ENCODE measurements at regions not wholly inside any gene's neighbourhood (a gene's known extent, or its start where the extent isn't known, plus 50 kb on each side); places are given as distances from the start of the nearest gene placed in this dataset.

DNA sequence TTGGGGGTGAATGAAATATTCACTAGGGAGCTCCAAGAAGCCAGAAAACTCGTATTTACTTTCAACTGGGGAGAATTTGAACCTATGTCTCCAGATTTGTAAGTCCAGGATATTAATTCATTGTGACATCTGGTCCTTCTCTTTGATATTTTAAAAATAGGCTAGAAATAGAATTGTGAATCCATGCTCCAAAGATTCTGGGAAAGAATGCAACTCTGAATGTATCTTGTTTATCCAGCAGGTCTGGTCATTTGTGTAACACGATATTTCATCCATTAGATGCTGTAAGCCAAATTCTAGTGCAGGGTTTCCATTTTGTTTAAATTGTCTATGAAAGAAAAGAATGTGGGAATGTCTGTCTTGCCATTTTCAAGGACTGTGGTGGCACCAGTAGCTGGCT, 334.7 kb downstream of the BMP4 start:
- no peak for TF ChIP-seq JUND (IDR thresholded peaks at IDR 0.05; ENCODE audit: low read length)
- TF ChIP-seq EP300 (IDR thresholded peaks at IDR 0.05; ENCODE audit: borderline replicate concordance in 1 of 2, low read depth in 2 of 2, low read length in 2 of 2) = no peak
- TF ChIP-seq, protein P1, sequence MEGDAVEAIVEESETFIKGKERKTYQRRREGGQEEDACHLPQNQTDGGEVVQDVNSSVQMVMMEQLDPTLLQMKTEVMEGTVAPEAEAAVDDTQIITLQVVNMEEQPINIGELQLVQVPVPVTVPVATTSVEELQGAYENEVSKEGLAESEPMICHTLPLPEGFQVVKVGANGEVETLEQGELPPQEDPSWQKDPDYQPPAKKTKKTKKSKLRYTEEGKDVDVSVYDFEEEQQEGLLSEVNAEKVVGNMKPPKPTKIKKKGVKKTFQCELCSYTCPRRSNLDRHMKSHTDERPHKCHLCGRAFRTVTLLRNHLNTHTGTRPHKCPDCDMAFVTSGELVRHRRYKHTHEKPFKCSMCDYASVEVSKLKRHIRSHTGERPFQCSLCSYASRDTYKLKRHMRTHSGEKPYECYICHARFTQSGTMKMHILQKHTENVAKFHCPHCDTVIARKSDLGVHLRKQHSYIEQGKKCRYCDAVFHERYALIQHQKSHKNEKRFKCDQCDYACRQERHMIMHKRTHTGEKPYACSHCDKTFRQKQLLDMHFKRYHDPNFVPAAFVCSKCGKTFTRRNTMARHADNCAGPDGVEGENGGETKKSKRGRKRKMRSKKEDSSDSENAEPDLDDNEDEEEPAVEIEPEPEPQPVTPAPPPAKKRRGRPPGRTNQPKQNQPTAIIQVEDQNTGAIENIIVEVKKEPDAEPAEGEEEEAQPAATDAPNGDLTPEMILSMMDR (IDR thresholded peaks at IDR 0.05; ENCODE audit: control extremely low read depth in 1 of 3, insufficient read depth in 1 of 3, low read depth in 1 of 3, low read length in 3 of 3) = no peak
- TF ChIP-seq EZH2 (IDR thresholded peaks at IDR 0.05; ENCODE audit: low read depth, low read length, severe bottlenecking) = no peak
- TF ChIP-seq, protein P2, sequence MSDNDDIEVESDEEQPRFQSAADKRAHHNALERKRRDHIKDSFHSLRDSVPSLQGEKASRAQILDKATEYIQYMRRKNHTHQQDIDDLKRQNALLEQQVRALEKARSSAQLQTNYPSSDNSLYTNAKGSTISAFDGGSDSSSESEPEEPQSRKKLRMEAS (IDR thresholded peaks at IDR 0.05) = no peak

Data from H1 (cell line).